ENCODE measurements at regions not wholly inside any gene's neighbourhood (a gene's known extent, or its start where the extent isn't known, plus 50 kb on each side); places are given as distances from the start of the nearest gene placed in this dataset.

- no peak for TF ChIP-seq CTCF (IDR thresholded peaks at IDR 0.05; ENCODE audit: low read length)
- no peak for TF ChIP-seq EZH2 (IDR thresholded peaks at IDR 0.05; ENCODE audit: borderline replicate concordance, low read length)
Observed at GRCh38 chr12:29008786-29009185, 140.3 kb upstream of the FAR2 start.
